HG03378 (cell line): ENCODE measurements at regions not wholly inside any gene's neighbourhood (a gene's known extent, or its start where the extent isn't known, plus 50 kb on each side); places are given as distances from the start of the nearest gene placed in this dataset.
"Not testable (repeated sequence)": the region's sequence is repeated elsewhere in the genome, so short reads cannot be mapped to it uniquely, and the experiment has no call there.

Experiments
- ATAC-seq: cut with Tn5 transposase; IDR thresholded peaks from one replicate; pipeline ENCODE4 v1.9.1; 2021; ENCODE audit warnings: mild to moderate bottlenecking, moderate library complexity; ENCODE audit not compliant: unreplicated experiment

- no peak for ATAC-seq
Observed at GRCh38 chr16:72604375-72604774, 432.4 kb upstream of the PMFBP1 start.

GRCh38 chr16:72602499-72602898 is 430.5 kb upstream of the PMFBP1 start:
- no peak for ATAC-seq

- ATAC-seq, result no peak
Observed at GRCh38 chr16:72598696-72599095, 426.7 kb upstream of the PMFBP1 start.

GRCh38 chr16:72597938-72598337 is 426.0 kb upstream of the PMFBP1 start:
- ATAC-seq, result no peak

GRCh38 chr16:72596373-72596772 is 424.4 kb upstream of the PMFBP1 start:
- ATAC-seq, result no peak

GRCh38 chr16:72590151-72590937 is 418.4 kb upstream of the PMFBP1 start:
- ATAC-seq, result peak; percentile 94

GRCh38 chr16:72588551-72588950 is 416.6 kb upstream of the PMFBP1 start:
- ATAC-seq, result no peak

GRCh38 chr16:72578061-72578460 is 406.1 kb upstream of the PMFBP1 start:
- ATAC-seq, result not testable (repeated sequence)

GRCh38 chr16:72576189-72576588 is 404.2 kb upstream of the PMFBP1 start:
- ATAC-seq, result no peak

GRCh38 chr16:72569677-72570076 is 397.7 kb upstream of the PMFBP1 start:
- no peak for ATAC-seq

- no peak for ATAC-seq
Observed at GRCh38 chr16:72568502-72568901, 396.5 kb upstream of the PMFBP1 start.

GRCh38 chr16:72566174-72566573 is 394.2 kb upstream of the PMFBP1 start:
- ATAC-seq, result no peak

GRCh38 chr16:72565106-72565505 is 393.2 kb upstream of the PMFBP1 start:
- ATAC-seq, result no peak

GRCh38 chr16:72560617-72561016 is 388.7 kb upstream of the PMFBP1 start:
- no peak for ATAC-seq

GRCh38 chr16:72558501-72558900 is 386.5 kb upstream of the PMFBP1 start:
- ATAC-seq, result no peak

- ATAC-seq, result no peak
Observed at GRCh38 chr16:72554935-72555334, 383.0 kb upstream of the PMFBP1 start.

- ATAC-seq, result no peak
Observed at GRCh38 chr16:72552654-72553053, 380.7 kb upstream of the PMFBP1 start.

- ATAC-seq, result no peak
Observed at GRCh38 chr16:72551649-72552048, 379.7 kb upstream of the PMFBP1 start.

GRCh38 chr16:72549878-72550277 is 377.9 kb upstream of the PMFBP1 start:
- ATAC-seq, result no peak

GRCh38 chr16:72542102-72542501 is 370.1 kb upstream of the PMFBP1 start:
- ATAC-seq, result no peak

- ATAC-seq, result no peak
Observed at GRCh38 chr16:72537664-72538063, 365.7 kb upstream of the PMFBP1 start.

GRCh38 chr16:72536723-72537435 is 364.9 kb upstream of the PMFBP1 start:
- ATAC-seq, result no peak
